ENCODE measurements at regions not wholly inside any gene's neighbourhood (a gene's known extent, or its start where the extent isn't known, plus 50 kb on each side); places are given as distances from the start of the nearest gene placed in this dataset.

GRCh38 chr13:34502011-34502410 is 440.1 kb upstream of the NBEA start:
- in situ Hi-C loops (cut with HindIII; ENCODE audit: low pct_ligation_motif_present, low pct_unique_long_range_greater_than_20kb, low sequenced_read_pairs), result no loop called here
- DNase-seq, result no peak

DNA sequence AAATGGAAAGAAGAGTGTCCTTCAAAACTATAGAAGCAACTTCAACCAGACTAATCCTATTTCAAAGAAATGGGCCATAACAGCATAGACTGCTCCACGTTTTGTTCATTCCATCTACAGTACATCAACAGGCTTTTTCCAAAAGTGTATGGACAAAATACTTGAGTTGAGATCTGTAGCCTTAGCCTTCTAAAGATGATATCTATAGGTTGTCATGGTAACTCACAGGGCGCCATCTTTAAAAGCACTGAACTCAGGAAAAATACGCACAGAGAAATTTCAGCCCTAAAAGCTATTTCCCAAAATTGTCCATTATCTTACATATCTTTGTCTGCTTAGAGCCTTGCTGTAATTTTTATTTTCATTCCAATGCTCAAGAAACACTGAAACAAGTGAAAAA is 439.4 kb upstream of the NBEA start:
- in situ Hi-C loops (cut with HindIII; ENCODE audit: low pct_ligation_motif_present, low pct_unique_long_range_greater_than_20kb, low sequenced_read_pairs), result no loop called here
- DNase-seq, result no peak

DNA sequence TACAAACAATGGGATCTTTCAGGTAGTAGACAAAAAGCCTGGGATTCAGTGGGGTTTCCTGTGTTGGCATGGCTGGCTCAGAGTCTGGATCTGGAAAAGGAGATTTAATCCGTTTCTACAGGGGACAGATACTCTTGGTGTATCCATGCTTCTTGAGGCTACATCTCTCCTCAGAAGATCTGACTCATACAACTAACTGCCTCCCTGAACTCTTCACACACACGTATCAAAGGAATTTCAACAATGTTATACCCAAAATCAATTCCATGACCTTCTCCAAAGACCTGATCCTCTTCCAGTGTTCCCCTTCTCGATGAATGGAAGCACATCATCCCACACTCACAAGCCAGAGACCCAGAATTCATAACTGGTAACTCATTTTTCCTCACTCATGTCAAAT is 435.3 kb upstream of the NBEA start:
- DNase-seq, result no peak
- in situ Hi-C loops (cut with HindIII; ENCODE audit: low pct_ligation_motif_present, low pct_unique_long_range_greater_than_20kb, low sequenced_read_pairs), result no loop called here

DNA sequence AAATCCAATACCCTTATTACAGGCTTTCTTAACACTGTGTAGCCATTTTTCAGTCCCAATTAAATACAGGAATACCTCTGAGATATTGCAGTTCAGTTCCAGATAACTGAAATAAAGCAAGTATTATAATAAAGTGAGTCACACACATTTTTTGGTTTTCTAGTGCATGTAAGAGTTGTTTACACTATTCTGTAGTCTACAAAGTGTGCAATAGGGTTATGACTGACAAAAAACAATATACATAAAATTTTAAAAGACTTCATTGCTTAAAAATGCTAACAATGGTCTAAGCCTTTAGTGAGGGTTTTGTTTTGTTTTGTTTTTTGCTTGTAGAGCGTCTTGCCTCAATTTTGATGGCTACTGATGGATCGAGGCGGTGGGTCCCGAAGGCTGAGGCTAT is 434.4 kb upstream of the NBEA start:
- in situ Hi-C loops (cut with HindIII; ENCODE audit: low pct_ligation_motif_present, low pct_unique_long_range_greater_than_20kb, low sequenced_read_pairs), result no loop called here

GRCh38 chr13:34512817-34513216 is 429.3 kb upstream of the NBEA start:
- no peak for DNase-seq
- in situ Hi-C loops (cut with HindIII; ENCODE audit: low pct_ligation_motif_present, low pct_unique_long_range_greater_than_20kb, low sequenced_read_pairs), result no loop called here

More for the DNA sequence above, 434.4 kb upstream of the NBEA start:
- DNase-seq, result no peak

GRCh38 chr13:34513526-34513925 is 428.5 kb upstream of the NBEA start:
- DNase-seq, result no peak
- in situ Hi-C loops (cut with HindIII; ENCODE audit: low pct_ligation_motif_present, low pct_unique_long_range_greater_than_20kb, low sequenced_read_pairs), result no loop called here

DNA sequence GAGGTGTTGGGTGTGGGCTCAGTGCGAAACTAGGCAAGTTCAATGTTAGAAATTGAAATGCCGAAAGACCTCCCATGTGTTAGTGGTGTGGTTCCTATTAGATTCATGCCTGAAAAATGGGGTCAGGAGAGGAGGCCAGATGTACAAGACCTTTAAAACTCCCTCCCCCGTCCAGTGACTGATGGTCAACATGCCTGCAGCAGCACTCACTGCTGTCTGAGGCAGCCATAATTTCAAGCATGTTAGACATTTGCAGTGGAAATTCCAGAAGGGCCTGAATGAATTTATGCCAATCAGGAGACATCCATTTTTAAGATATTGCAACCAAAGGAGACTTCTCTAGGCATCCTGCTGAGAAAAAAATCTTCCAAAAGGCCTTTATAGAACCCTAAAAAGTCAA is 426.9 kb upstream of the NBEA start:
- DNase-seq, result no peak
- in situ Hi-C loops (cut with HindIII; ENCODE audit: low pct_ligation_motif_present, low pct_unique_long_range_greater_than_20kb, low sequenced_read_pairs), result no loop called here

DNA sequence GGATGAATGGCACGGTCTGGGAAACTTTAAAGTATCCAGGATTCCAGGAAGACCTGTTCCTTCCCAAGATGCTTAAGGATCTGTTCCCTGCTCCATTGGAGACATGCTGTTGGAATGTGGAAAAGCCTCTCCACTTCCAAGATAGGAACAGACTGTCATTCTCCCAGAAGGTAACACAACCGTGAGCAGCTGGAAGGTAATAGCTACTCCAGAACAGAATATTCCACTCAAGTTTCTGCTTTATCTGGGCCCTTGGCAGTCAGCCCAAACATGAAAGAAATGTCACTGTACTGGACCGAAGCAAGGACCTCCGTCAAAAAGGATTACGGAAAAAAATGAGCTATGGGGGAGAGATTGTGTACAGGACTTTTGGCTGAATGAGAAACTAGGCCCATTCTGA is 420.9 kb upstream of the NBEA start:
- DNase-seq, result no peak
- in situ Hi-C loops (cut with HindIII; ENCODE audit: low pct_ligation_motif_present, low pct_unique_long_range_greater_than_20kb, low sequenced_read_pairs), result no loop called here

- in situ Hi-C loops (cut with HindIII; ENCODE audit: low pct_ligation_motif_present, low pct_unique_long_range_greater_than_20kb, low sequenced_read_pairs), result no loop called here
- no peak for DNase-seq
Observed at GRCh38 chr13:34522808-34523207, 419.3 kb upstream of the NBEA start.

GRCh38 chr13:34523406-34523805 is 418.7 kb upstream of the NBEA start:
- DNase-seq, result no peak

DNA sequence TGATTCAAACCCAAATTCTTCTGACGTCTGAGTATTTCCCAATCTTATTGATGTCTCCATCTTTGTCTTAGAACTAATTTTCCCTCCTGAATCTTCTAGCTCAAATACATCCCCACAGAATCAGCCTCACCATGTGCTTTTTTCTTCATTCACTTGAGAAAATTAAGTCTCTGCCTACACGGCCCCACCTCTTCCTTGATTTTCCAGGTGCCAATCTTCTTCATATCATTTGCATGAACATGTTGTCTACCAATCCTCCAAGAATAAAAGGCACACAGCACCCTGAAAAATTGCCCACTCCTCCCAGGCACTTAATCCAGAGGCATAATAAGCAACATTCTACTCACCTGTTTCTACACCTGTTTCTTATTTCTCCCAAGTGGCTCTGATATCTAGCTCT is 408.1 kb upstream of the NBEA start:
- in situ Hi-C loops (cut with HindIII; ENCODE audit: low pct_ligation_motif_present, low pct_unique_long_range_greater_than_20kb, low sequenced_read_pairs), result no loop called here
- no peak for DNase-seq

More at GRCh38 chr13:34523406-34523805, 418.7 kb upstream of the NBEA start:
- in situ Hi-C loops (cut with HindIII; ENCODE audit: low pct_ligation_motif_present, low pct_unique_long_range_greater_than_20kb, low sequenced_read_pairs), result no loop called here

GRCh38 chr13:34542321-34542720 is 399.7 kb upstream of the NBEA start:
- in situ Hi-C loops (cut with HindIII; ENCODE audit: low pct_ligation_motif_present, low pct_unique_long_range_greater_than_20kb, low sequenced_read_pairs), result no loop called here
- DNase-seq, result no peak

- no peak for DNase-seq
- in situ Hi-C loops (cut with HindIII; ENCODE audit: low pct_ligation_motif_present, low pct_unique_long_range_greater_than_20kb, low sequenced_read_pairs), result no loop called here
Observed at GRCh38 chr13:34543836-34544235, 398.2 kb upstream of the NBEA start.

DNA sequence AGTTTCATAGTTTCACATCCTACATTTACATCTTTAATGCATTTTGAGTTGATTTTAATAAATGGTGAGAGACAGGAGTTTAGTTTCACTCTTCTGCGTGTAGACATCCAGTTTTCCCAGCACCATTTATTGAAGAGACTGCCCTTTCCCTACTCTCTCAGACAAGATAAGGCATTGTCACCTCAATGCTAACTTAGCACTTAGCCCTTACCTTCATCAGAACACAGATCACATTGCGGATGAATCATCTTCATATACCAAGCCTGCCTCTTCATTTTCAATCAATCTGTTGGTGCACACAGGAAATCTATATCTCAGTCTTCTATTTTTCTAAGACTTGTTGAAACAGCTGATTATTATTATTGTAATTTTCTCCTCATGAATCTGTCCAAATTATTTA is 396.6 kb upstream of the NBEA start:
- DNase-seq, result no peak
- in situ Hi-C loops (cut with HindIII; ENCODE audit: low pct_ligation_motif_present, low pct_unique_long_range_greater_than_20kb, low sequenced_read_pairs), result no loop called here

DNA sequence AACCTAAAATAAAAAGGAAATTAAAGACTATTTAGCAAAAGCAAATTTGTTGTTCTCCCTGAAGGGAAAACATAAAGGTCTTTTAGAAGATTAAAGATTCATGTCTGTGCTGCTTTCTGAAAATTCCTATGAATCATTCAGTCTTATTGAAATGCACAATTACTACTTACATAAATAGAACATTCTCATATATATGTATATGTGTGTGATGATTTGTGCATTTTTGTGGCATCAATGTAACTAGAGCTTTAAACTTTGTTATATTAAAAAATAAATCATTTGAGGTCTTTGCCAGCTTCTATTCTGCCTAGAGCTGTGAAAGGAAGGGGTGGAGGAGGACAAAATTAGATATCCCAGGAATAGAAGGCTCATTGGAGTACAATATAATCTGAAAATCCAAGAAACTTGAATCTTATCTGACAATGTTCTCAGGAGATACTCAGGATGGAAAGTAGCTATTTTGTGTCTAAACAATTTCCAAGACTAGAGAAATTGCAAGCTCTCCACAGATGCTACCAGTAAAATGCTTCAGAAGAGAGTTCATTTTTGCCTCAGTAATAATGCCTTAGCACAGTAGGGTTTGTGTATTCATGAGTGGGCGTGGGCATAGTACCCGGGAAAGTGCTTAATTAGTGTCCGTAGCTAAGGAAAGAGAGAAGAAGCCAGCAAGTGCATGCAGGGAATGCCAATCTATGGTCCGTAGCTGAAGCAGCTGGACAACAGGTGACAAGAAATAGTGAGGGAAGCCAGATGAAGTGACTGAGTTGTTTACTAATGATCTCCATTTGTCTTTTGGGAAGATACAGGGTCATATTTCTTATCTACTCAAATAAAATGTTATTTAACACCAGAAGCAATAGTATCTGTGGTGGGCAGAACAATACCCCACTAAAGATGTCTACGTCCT is 395.5 kb upstream of the NBEA start:
- in situ Hi-C loops (cut with HindIII; ENCODE audit: low pct_ligation_motif_present, low pct_unique_long_range_greater_than_20kb, low sequenced_read_pairs), result no loop called here
- no peak for DNase-seq

GRCh38 chr13:34547929-34548328 is 394.1 kb upstream of the NBEA start:
- no peak for DNase-seq
- in situ Hi-C loops (cut with HindIII; ENCODE audit: low pct_ligation_motif_present, low pct_unique_long_range_greater_than_20kb, low sequenced_read_pairs), result no loop called here

DNA sequence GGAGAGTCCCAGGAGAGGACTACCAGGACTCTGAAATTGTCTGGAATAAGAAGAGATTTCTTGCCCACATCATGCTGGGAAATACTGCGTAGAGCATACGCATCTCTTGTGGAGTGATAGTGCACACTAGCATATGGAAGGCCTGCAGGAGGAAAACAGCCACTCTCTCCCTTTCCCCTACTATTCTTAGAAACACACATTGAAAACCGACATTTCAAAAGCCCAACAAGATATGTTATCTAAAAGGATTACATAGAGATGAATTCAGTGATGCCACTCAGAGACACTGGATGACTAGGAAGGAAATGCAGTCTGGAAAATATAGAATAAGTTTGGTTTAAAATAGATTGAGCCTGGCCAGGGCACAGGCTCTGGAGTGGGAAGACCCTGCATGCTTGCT is 388.7 kb upstream of the NBEA start:
- no peak for DNase-seq
- in situ Hi-C loops (cut with HindIII; ENCODE audit: low pct_ligation_motif_present, low pct_unique_long_range_greater_than_20kb, low sequenced_read_pairs), result no loop called here

- DNase-seq, result no peak
- in situ Hi-C loops (cut with HindIII; ENCODE audit: low pct_ligation_motif_present, low pct_unique_long_range_greater_than_20kb, low sequenced_read_pairs), result no loop called here
Observed at GRCh38 chr13:34555988-34556387, 386.1 kb upstream of the NBEA start.

- in situ Hi-C loops (cut with HindIII; ENCODE audit: low pct_ligation_motif_present, low pct_unique_long_range_greater_than_20kb, low sequenced_read_pairs), result no loop called here
- no peak for DNase-seq
Observed at GRCh38 chr13:34561033-34561432, 381.0 kb upstream of the NBEA start.

DNA sequence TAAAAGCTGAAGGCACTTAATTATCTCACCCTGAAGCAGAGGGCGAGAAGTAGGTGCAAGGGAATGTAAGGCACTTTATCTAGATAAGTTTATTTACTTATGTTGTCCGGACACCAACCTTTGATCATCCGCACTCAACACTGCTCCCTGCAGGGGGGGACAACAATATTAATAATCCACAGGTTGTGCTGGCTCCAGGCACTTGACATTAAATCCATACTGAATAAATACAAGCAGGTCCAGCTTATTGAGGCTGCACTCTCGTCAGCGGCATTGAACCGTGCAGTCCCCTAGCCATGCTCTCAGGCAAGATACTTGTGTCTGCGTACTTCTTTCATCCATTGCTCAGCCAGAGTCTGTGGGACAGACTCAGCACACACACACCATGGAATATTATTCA is 374.5 kb upstream of the NBEA start:
- DNase-seq, result no peak
- in situ Hi-C loops (cut with HindIII; ENCODE audit: low pct_ligation_motif_present, low pct_unique_long_range_greater_than_20kb, low sequenced_read_pairs), result no loop called here
